Aorta (tissue), 5 donors: ENCODE measurements at regions not wholly inside any gene's neighbourhood (a gene's known extent, or its start where the extent isn't known, plus 50 kb on each side); places are given as distances from the start of the nearest gene placed in this dataset.

Experiments
- ATAC-seq: fragments of 200-7000 bp; cut with Tn5 transposase; one replicate; pipeline ENCODE4 v1.9.1; 2022; ENCODE audit warnings: moderate library complexity; ENCODE audit not compliant: low FRiP score
- DNase-seq, 2 donors: peaks; one replicate each; pipeline ENCODE4 v3.0.0-alpha.2; 2020
- H3K27ac ChIP-seq, 2 donors: one replicate each; pipeline ENCODE4 v1.5.1; 2013; ENCODE audit warnings: low read length in 2 of 2, mild to moderate bottlenecking in 2 of 2, moderate library complexity in 2 of 2, control low read depth in 1 of 2, inconsistent platforms in 1 of 2, low read depth in 1 of 2
- H3K27me3 ChIP-seq, 2 donors: one replicate each; pipeline ENCODE4 v1.6.1; 2013; ENCODE audit warnings: control low read depth in 1 of 2, low read length in 1 of 2, mild to moderate bottlenecking in 1 of 2, moderate library complexity in 1 of 2; ENCODE audit not compliant: insufficient read depth in 2 of 2, control insufficient read depth in 1 of 2
- H3K36me3 ChIP-seq, 2 donors: one replicate each; pipeline ENCODE4 v1.6.1; 2013; ENCODE audit warnings: control low read depth in 1 of 2, low read length in 1 of 2, mild to moderate bottlenecking in 1 of 2; ENCODE audit not compliant: insufficient read depth in 2 of 2, control insufficient read depth in 1 of 2
- H3K4me1 ChIP-seq, 2 donors: one replicate each; pipeline ENCODE4 v1.6.1; 2013; ENCODE audit warnings: low read length in 2 of 2, control low read depth in 1 of 2, mild to moderate bottlenecking in 1 of 2, moderate library complexity in 1 of 2; ENCODE audit not compliant: insufficient read depth in 2 of 2, control insufficient read depth in 1 of 2
- H3K4me3 ChIP-seq, 2 donors: one replicate each; pipeline ENCODE4 v1.5.1; 2013; ENCODE audit warnings: low read length in 2 of 2, control low read depth in 1 of 2, mild to moderate bottlenecking in 1 of 2
- H3K9me3 ChIP-seq: one replicate; pipeline ENCODE4 v1.6.1; 2013; ENCODE audit warnings: mild to moderate bottlenecking, low read length; ENCODE audit not compliant: control insufficient read depth
- WGBS, 2 donors: extraction: QIAGEN DNeasy Blood & Tissue Kit; methylation state at CpG; one replicate each; pipeline ENCODE4 v1.1.7; 2013; 5-methylcytosine and 5-hydroxymethylcytosine counted together
- intact Hi-C, 2 donors: fragments of 100-400 bp; cut with DNase I; formaldehyde crosslinking; loops; one replicate each; pipeline versions ENCODE4 v1.14.2 to v1.15.0; 2022
- donor health status: healthy with polysubstance abuse.
- donor health status: Bipolar disorder and iron deficiency.
- donor health status: DM: no; HTN: no; CAD: no.
- donor health status: DM: no; HTN: no; CAD: no.
- donor health status: DM: yes; HTN: yes; CAD: no.

DNA sequence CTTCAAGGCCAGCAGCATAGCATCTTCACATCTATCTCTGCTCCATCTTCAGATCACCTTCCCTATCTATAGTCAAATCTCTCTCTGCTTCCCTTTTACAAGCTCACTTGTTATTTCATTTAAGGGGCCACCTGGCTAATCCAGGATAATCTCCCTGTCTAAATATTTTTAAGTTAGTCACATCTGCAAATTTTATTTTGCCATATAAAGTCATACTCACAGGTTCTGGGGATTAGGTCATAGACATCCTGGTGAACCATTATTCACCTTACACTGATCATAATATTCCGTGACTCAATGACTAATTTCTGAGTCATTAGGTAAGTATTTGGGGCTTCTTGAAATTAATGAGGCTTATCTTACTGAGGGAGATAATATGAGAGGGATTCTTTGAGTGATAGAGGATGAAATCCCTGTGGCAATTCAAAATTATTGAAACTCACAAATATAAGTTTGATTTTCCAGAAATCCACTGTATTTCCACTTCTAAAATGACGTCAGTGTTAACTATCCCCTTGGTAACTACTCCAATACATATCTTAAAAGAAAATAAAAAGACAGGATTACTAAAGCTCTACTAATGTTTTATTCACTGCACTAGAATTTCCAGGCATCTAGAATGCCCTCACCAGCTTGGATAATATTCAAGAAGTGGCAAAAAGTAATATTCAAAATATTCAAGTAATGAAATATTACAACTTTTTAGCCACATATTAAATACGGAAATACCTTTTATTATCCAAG, 93.7 kb upstream of the RBMS3 start:
- Histone ChIP-seq H3K4me1 (peaks cover 0 to 2% of the 10 kb centered on the region in 2 donors), H3K4me3 (no peak overlapping the region), H3K27me3 (no peaks in the 10 kb centered on the region), H3K27ac (no peak overlapping the region), H3K36me3 (no peaks in the 10 kb centered on the region), H3K9me3 (no peaks in the 10 kb centered on the region)
- intact Hi-C loops = loop anchor here in 1 of 2 donors (10.0 kb wide), 1 partner anchor 122 kb away; no protein-coding TSS in a partner anchor
- ATAC-seq = no peak
- no peak for DNase-seq
- WGBS, 2 donors = 9 to 16% methylated on average over 3 of the region's 3 CpGs

GRCh38 chr3:29189328-29189727, 91.5 kb upstream of the RBMS3 start:
- intact Hi-C loops = loop anchor here in 1 of 2 donors (10.0 kb wide), 1 partner anchor 125 kb away; no protein-coding TSS in a partner anchor
- Histone ChIP-seq H3K9me3 (no peaks in the 10 kb centered on the region), H3K4me1 (peaks cover 0 to 2% of the 10 kb centered on the region in 2 donors), H3K36me3 (no peaks in the 10 kb centered on the region), H3K27me3 (no peaks in the 10 kb centered on the region), H3K4me3 (no peak overlapping the region), H3K27ac (no peak overlapping the region)
- ATAC-seq = no peak
- no peak for DNase-seq

DNA sequence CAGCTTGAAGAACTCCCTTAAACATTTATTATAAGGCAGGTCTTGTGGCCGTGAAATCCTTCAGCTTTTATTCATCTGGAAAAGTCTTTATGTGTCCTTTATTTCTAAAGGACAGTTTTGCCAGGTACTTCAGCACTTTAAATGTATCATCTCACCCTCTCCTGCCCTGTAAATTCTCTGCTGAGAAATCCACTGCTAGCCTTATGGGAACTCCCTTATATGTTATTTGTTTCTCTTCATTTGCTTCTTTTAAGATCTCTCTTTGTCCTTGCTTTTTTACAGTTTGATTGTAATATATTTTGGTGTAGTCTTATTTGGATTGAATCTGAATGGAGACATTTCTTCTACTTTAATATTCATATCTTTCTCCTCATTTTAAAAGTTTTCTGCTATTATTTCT, 86.7 kb upstream of the RBMS3 start:
- no peak for ATAC-seq
- Histone ChIP-seq H3K36me3 (no peaks in the 10 kb centered on the region), H3K9me3 (no peaks in the 10 kb centered on the region), H3K4me3 (no peak overlapping the region), H3K27ac (no peak overlapping the region), H3K4me1 (no peaks in the 10 kb centered on the region), H3K27me3 (no peaks in the 10 kb centered on the region)
- intact Hi-C loops = no loop called here
- WGBS, 2 donors = 94 to 97% methylated on average over 1 of the region's 1 CpG
- no peak for DNase-seq

- no peak overlapping the region for H3K27ac ChIP-seq
- no peak overlapping the region for H3K4me3 ChIP-seq
- intact Hi-C loops = no loop called here
- no peak for ATAC-seq
- H3K27me3 ChIP-seq = no peaks in the 10 kb centered on the region
- 29 to 33% methylated on average over 3 of the region's 3 CpGs for WGBS, 2 donors
- no peaks in the 10 kb centered on the region for H3K9me3 ChIP-seq
- no peaks in the 10 kb centered on the region for H3K4me1 ChIP-seq
- H3K36me3 ChIP-seq = no peaks in the 10 kb centered on the region
- no peak for DNase-seq
Measured at GRCh38 chr3:29195056-29195455, 85.8 kb upstream of the RBMS3 start.

DNA sequence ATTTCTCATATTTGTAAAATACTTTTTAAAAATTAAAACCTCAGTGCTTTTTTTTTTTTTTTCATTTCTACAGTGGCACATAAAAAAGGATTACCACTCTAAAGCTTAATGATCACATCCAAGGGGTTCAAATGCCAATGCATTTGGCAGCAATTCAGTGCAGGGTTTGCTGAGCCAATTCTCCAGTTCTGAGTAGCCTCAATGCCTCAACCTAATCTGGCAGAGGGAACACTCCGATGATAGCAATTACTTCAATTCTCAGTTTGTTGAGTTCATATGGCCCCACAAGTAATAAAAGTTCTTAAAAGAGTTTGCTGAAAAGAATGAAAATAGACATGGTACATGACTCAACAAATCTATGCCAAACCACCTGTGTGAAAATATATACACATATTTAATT, 79.3 kb upstream of the RBMS3 start:
- Histone ChIP-seq H3K4me1 (no peaks in the 10 kb centered on the region), H3K4me3 (no peak overlapping the region), H3K9me3 (no peaks in the 10 kb centered on the region), H3K27me3 (no peaks in the 10 kb centered on the region), H3K27ac (no peak overlapping the region), H3K36me3 (no peaks in the 10 kb centered on the region)
- 57 to 62% methylated on average over 1 of the region's 1 CpG for WGBS, 2 donors
- intact Hi-C loops = no loop called here
- DNase-seq (no peak), ATAC-seq (no peak)

GRCh38 chr3:29202378-29202777, 78.5 kb upstream of the RBMS3 start:
- intact Hi-C loops = no loop called here
- H3K27me3 ChIP-seq = no peaks in the 10 kb centered on the region
- H3K9me3 ChIP-seq = no peaks in the 10 kb centered on the region
- H3K27ac ChIP-seq = no peak overlapping the region
- ATAC-seq (no peak), DNase-seq (no peak)
- no peaks in the 10 kb centered on the region for H3K4me1 ChIP-seq
- H3K36me3 ChIP-seq = no peaks in the 10 kb centered on the region
- 85 to 95% methylated on average over 4 of the region's 4 CpGs for WGBS, 2 donors
- H3K4me3 ChIP-seq = no peak overlapping the region

GRCh38 chr3:29203851-29204250, 77.0 kb upstream of the RBMS3 start:
- no peaks in the 10 kb centered on the region for H3K4me1 ChIP-seq
- no peak for DNase-seq
- intact Hi-C loops = no loop called here
- no peaks in the 10 kb centered on the region for H3K36me3 ChIP-seq
- WGBS, 2 donors = 69 to 89% methylated on average over 1 of the region's 1 CpG
- no peaks in the 10 kb centered on the region for H3K9me3 ChIP-seq
- no peak for ATAC-seq
- H3K27ac ChIP-seq = no peak overlapping the region
- H3K27me3 ChIP-seq = no peaks in the 10 kb centered on the region
- no peak overlapping the region for H3K4me3 ChIP-seq

DNA sequence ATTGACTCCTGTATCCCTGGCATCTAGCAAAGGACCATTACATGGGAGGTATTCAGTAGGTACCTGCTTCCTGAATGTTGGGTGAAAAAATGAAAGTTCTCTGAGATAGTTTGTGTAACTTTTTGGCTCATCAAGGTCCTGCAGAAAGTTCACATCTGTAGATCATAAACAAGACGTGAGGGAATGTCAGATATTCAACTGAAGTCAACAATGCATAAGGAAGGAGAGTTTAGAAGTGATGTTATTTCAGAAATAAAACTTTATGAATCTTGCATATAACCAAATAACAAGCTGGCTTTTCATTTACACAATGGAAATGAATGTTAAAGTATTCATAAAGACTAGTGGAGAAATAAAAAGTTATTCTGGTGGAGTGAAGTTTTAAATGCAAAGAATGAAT, 73.4 kb upstream of the RBMS3 start:
- H3K36me3 ChIP-seq = no peaks in the 10 kb centered on the region
- ATAC-seq (no peak), DNase-seq (no peak)
- H3K4me3 ChIP-seq = no peak overlapping the region
- 90 to 95% methylated on average over 1 of the region's 1 CpG for WGBS, 2 donors
- intact Hi-C loops = no loop called here
- no peaks in the 10 kb centered on the region for H3K27me3 ChIP-seq
- no peak overlapping the region for H3K27ac ChIP-seq
- H3K4me1 ChIP-seq = no peaks in the 10 kb centered on the region
- no peaks in the 10 kb centered on the region for H3K9me3 ChIP-seq

DNA sequence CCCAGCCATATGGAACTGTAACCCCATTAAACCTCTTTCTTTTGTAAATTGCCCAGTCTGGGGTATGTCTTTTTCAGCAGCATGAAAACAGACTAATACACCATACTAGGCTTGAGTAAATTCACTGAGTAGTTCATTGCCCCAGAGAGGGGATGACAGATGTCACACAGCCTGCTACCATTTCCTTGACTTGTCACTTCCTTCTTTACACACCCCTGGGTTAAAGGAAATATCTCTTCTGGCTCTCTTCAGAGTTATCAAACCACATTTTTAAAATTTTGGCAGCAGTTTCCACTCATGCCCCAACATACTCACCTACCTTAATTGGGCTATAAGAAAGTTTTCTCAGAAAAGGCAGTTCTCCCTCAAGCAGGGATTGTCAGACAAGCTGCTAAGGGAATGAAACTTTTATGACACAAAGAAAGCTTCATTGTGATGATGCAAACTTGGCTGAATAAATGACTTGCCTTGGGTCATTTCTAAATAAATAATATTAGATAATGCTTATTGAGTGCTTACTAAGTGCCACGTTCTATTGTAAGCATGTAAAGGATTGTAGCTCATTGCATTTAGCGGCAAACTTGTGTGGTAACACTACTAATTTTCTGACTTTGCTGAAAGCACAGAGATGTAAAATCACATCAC, 68.0 kb upstream of the RBMS3 start:
- no peak for DNase-seq
- no peak for ATAC-seq
- Histone ChIP-seq H3K27ac (no peak overlapping the region), H3K9me3 (no peaks in the 10 kb centered on the region), H3K36me3 (no peaks in the 10 kb centered on the region), H3K4me1 (no peaks in the 10 kb centered on the region), H3K27me3 (no peaks in the 10 kb centered on the region), H3K4me3 (no peak overlapping the region)
- intact Hi-C loops = no loop called here
- WGBS, 2 donors = 81 to 93% methylated on average over 2 of the region's 2 CpGs
